ENCODE measurements at regions not wholly inside any gene's neighbourhood (a gene's known extent, or its start where the extent isn't known, plus 50 kb on each side); places are given as distances from the start of the nearest gene placed in this dataset.

DNA sequence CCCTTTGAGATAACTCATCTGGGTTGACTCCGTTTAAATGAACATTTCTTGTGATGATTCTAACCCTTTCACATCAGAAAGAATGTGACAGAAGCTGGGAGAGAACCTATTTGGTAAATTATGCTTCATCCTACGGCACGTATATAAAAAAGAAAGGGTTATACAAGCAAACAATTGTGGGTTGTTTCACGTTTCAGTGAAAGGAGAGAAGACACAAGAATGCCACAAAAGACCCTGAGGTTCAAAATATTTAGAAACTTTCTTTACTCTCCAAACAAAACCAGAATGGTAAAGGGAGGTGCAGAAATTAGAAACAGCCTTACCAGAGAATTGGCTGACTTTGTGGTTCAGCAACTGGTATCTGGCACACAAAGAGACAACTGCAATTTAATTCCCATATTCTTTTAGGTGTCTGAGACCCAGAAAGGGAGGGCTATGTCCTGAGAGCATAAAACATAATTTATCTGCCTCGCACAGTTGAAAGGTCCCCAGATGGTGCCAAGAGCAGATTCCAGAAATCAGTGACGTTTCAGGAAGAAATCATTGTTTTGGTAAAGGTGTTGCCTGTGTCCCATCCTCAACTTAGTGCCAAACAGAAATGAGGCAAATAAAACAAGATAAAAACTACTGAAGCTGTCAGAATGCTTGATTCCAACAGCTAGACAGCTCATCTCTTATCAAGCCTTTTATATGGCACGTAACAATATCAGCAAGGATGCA, 361.4 kb downstream of the EFNB2 start:
- no peak for DNase-seq
- TF ChIP-seq, protein P1, sequence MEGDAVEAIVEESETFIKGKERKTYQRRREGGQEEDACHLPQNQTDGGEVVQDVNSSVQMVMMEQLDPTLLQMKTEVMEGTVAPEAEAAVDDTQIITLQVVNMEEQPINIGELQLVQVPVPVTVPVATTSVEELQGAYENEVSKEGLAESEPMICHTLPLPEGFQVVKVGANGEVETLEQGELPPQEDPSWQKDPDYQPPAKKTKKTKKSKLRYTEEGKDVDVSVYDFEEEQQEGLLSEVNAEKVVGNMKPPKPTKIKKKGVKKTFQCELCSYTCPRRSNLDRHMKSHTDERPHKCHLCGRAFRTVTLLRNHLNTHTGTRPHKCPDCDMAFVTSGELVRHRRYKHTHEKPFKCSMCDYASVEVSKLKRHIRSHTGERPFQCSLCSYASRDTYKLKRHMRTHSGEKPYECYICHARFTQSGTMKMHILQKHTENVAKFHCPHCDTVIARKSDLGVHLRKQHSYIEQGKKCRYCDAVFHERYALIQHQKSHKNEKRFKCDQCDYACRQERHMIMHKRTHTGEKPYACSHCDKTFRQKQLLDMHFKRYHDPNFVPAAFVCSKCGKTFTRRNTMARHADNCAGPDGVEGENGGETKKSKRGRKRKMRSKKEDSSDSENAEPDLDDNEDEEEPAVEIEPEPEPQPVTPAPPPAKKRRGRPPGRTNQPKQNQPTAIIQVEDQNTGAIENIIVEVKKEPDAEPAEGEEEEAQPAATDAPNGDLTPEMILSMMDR (IDR thresholded peaks at IDR 0.05; ENCODE audit: borderline replicate concordance): no peak
- Histone ChIP-seq H3K36me3 (no peaks in the 10 kb centered on the region), H3K4me1 (no peaks in the 10 kb centered on the region), H3K27ac (replicated peaks) (no peak overlapping the region), H3K9me3 (replicated peaks) (no peaks in the 10 kb centered on the region), H3K27me3 (ENCODE audit: low read depth) (peaks cover 11% of the 10 kb centered on the region), H3K4me3 (no peak overlapping the region)
- intact Hi-C loops (cut with micrococcal nuclease): no loop called here

DNA sequence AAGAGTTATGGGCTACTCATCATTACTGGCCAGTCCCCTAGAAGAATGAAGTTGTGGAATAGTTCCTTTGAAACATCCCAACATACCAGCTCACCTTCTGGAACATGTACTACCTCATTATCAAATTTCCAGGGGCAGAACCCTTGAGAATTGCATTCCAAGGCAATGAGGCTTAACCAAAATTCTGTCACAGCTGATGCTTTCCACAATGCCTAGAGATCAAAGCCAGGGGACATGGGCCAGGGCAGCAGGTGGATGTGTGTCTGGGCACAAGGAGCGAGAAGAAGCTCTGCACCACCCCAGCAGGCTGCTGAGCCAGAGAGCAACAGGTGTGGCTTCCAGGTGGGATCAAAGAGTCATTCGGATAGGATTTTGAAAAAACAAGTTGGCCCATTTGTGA, 362.1 kb downstream of the EFNB2 start:
- Histone ChIP-seq H3K4me1 (no peaks in the 10 kb centered on the region), H3K4me3 (no peak overlapping the region), H3K27me3 (ENCODE audit: low read depth) (peaks cover 11% of the 10 kb centered on the region), H3K36me3 (no peaks in the 10 kb centered on the region), H3K27ac (replicated peaks) (no peak overlapping the region), H3K9me3 (replicated peaks) (no peaks in the 10 kb centered on the region)
- intact Hi-C loops (cut with micrococcal nuclease): no loop called here
- DNase-seq: no peak
- TF ChIP-seq, protein P1 (IDR thresholded peaks at IDR 0.05; ENCODE audit: borderline replicate concordance): no peak

DNA sequence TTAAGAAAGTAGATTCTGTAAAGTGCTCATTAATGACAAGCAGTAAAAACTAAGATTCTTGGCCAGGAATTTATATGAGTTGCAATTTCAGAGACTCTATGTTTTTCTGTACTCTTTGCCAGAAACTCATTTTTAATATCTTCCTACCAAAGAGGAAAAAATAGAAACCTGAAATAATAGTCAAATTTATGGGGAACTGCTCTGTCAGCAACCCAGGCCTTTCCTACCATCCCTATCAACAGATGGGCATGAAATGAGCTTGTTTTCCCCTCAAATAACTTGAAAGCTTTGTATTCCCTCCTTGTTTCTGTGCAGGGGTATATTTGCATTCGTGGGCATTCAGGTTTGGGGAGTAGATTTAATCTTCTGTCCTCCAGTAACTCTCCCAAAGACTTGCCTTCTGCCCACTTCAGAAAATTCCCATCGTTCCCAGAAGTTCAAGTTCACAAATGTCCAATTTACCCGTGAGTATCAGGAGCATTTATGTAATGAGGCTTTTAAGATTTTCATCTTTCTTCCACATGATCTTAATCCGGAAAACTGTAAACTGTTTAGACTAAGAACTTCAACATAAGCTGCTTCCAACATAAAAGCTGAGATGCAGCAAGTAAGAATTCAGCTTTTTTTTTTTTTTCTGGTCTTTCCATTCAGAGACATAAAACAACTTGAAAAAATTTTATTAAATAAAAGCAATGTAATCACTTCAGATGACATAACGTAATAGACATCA, 363.1 kb downstream of the EFNB2 start:
- Histone ChIP-seq H3K9me3 (replicated peaks) (no peaks in the 10 kb centered on the region), H3K36me3 (no peaks in the 10 kb centered on the region), H3K4me1 (no peaks in the 10 kb centered on the region), H3K27me3 (ENCODE audit: low read depth) (peaks cover 11% of the 10 kb centered on the region), H3K27ac (replicated peaks) (no peak overlapping the region), H3K4me3 (no peak overlapping the region)
- DNase-seq: no peak
- intact Hi-C loops (cut with micrococcal nuclease): no loop called here
- TF ChIP-seq, protein P1 (IDR thresholded peaks at IDR 0.05; ENCODE audit: borderline replicate concordance): no peak

DNA sequence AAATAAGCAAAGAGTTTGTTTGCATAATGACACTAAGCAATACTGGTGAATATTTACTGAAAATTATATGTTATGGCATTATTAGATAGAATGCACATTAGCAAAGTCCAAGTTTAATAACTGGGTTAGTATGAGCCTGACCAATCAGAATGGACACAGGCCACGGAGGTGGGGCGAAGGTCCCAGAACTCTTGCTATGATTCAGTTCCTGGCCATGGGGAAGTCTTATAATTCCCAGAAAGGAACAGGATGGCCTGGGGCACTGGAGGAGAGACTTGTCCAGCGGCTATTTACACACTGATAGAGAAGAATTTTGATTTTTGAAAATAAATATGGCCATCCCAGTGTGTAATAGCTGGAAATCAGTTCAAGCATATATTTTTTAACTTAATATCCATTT, 372.0 kb downstream of the EFNB2 start:
- no peak overlapping the region for H3K4me3 ChIP-seq
- no peaks in the 10 kb centered on the region for H3K36me3 ChIP-seq
- intact Hi-C loops (cut with micrococcal nuclease): no loop called here
- TF ChIP-seq, protein P1 (IDR thresholded peaks at IDR 0.05; ENCODE audit: borderline replicate concordance): no peak
- H3K4me1 ChIP-seq: peaks cover 5% of the 10 kb centered on the region
- no peak for DNase-seq
- no peaks in the 10 kb centered on the region for H3K27me3 ChIP-seq (ENCODE audit: low read depth)
- H3K9me3 ChIP-seq (replicated peaks): peaks cover 11% of the 10 kb centered on the region
- H3K27ac ChIP-seq (replicated peaks): no peak overlapping the region

DNA sequence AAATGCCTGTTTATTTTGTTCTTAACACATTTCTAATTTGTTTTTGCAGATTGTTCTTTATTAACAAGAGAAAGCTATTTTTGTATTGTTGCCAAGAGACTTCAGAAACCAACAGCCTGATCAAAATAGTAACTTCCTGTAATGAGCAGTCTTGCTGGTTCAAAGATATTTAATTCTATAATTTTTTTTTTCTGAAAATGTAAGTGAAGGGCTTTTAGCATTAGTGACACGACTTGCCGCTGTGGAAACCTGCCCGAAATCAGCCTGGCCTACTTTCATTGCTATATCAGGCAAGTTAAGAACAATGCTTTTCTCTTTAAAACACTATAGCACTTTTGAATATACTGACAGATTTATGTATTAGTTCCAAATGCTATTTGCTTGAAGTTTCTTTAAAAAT, 374.3 kb downstream of the EFNB2 start:
- Histone ChIP-seq H3K9me3 (replicated peaks) (peaks cover 11% of the 10 kb centered on the region), H3K27ac (replicated peaks) (no peak overlapping the region), H3K4me1 (peaks cover 5% of the 10 kb centered on the region), H3K36me3 (no peaks in the 10 kb centered on the region), H3K4me3 (no peak overlapping the region), H3K27me3 (ENCODE audit: low read depth) (no peaks in the 10 kb centered on the region)
- intact Hi-C loops (cut with micrococcal nuclease): no loop called here
- TF ChIP-seq, protein P1 (IDR thresholded peaks at IDR 0.05; ENCODE audit: borderline replicate concordance): no peak
- no peak for DNase-seq
